Fibroblast of pulmonary artery (primary cell): ENCODE measurements at regions not wholly inside any gene's neighbourhood (a gene's known extent, or its start where the extent isn't known, plus 50 kb on each side); places are given as distances from the start of the nearest gene placed in this dataset.

Experiments used
- DNase-seq: peaks from one replicate; pipeline ENCODE4 v3.0.0-alpha.2; 2010; ENCODE audit warnings: low read depth
- H3K4me3 ChIP-seq: replicated peaks from 2 replicates; pipeline ENCODE4 v1.5.1; 2011; ENCODE audit warnings: low read depth, mild to moderate bottlenecking, control low read depth, low read length, moderate library complexity
- CTCF ChIP-seq: IDR thresholded peaks from 2 replicates; pipeline ENCODE4 v1.5.1; 2011; ENCODE audit warnings: mild to moderate bottlenecking, control low read depth, low read length, inconsistent platforms; ENCODE audit errors: missing control alignments

DNA sequence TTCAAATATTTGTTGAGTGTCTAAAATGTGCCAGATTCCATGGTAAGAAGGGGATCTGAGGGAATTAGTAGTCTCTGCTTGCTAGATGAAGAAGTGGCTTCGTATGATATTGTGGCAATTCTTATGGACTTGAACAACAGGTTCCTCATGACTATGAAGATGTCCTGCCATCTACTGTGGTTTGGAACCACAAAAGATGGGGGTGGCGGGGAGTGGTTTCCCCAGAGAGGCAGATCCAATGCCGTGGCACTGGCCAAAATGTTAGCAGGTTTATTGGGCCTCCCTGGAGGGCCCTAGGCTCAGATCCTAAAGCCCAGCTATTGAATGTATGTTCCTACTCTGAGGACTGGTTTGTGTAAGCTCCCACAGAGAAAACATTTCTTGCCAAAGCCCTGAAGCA, 120.8 kb downstream of the RGS2 start:
- DNase-seq: no peak
- no peak overlapping the region for H3K4me3 ChIP-seq

DNA sequence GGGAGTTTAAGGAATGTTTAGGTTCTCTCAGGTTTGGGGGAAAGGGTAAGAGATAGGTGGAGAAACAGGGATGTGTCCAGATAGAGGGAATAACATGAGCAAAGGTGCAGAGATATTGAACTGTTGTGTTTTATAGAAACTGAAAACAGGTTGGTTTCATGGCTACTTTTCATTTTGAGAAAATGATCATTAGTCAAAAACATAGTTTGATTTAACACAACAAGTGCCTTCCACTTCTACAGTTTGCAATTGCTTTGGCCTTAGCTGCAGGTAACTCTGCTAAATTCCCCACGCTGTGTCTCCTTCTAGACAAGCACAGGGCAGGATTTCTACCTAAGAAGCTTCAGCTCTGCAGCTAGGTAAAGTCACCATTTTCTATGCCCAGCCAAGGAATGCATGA, 124.9 kb downstream of the RGS2 start:
- no peak for DNase-seq
- TF ChIP-seq CTCF: no peak
- H3K4me3 ChIP-seq: no peak overlapping the region

More for the DNA sequence above, 120.8 kb downstream of the RGS2 start:
- no peak for TF ChIP-seq CTCF

- TF ChIP-seq CTCF: no peak
- no peak overlapping the region for H3K4me3 ChIP-seq
- DNase-seq: peak; percentile 72
Measured at GRCh38 chr1:192936313-192937018, 122.7 kb downstream of the UCHL5 start.

DNA sequence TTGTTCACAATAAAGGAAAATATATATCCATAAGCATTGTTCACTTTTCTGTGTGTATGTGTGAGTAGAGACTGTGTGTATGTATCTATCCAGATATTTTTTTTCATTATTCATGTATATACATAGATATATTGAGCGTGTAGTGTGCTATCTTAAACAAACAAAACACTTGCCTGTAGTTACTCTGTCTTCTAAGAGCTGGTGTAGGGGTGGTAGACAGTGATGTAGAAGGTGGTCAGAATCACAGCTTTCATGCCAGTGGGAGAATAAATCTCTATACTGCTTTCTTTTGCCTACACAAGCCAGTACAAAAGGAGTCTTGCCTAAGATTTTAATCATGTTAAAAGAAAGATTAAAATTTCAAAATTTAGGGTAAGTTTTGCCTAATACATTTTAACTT, 122.0 kb downstream of the UCHL5 start:
- TF ChIP-seq CTCF: no peak
- no peak overlapping the region for H3K4me3 ChIP-seq
- DNase-seq: no peak

- no peak for TF ChIP-seq CTCF
- no peak overlapping the region for H3K4me3 ChIP-seq
- no peak for DNase-seq
Measured at GRCh38 chr1:192939440-192939839, 119.7 kb downstream of the UCHL5 start.

- DNase-seq: no peak
- no peak overlapping the region for H3K4me3 ChIP-seq
- no peak for TF ChIP-seq CTCF
Measured at GRCh38 chr1:192940658-192941057, 118.5 kb downstream of the UCHL5 start.
